ENCODE measurements at regions not wholly inside any gene's neighbourhood (a gene's known extent, or its start where the extent isn't known, plus 50 kb on each side); places are given as distances from the start of the nearest gene placed in this dataset.
"Not testable (repeated sequence)": the region's sequence is repeated elsewhere in the genome, so short reads cannot be mapped to it uniquely, and the experiment has no call there.

DNA sequence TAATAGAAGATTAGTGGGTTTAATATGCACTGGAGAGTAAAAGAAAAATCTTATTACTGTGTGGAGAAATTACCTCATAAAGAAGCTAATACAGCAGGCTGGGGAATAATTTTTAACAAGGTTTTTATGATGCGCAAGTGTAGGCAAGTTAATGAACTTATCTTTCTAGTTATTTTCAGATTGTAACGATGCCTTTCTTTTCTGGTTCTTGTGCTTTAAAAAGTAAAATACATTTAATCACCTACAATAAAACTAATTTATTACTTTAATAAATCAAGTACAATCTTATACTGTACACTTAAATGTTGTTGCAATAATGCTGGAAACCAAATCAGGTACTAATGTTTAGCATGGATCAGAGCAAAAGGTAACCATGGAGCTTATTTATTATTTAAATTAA is 266.6 kb downstream of the ZIC1 start:
- DNase-seq, result no peak

GRCh38 chr3:147680837-147681483 is 271.8 kb downstream of the ZIC1 start:
- DNase-seq, result no peak

DNA sequence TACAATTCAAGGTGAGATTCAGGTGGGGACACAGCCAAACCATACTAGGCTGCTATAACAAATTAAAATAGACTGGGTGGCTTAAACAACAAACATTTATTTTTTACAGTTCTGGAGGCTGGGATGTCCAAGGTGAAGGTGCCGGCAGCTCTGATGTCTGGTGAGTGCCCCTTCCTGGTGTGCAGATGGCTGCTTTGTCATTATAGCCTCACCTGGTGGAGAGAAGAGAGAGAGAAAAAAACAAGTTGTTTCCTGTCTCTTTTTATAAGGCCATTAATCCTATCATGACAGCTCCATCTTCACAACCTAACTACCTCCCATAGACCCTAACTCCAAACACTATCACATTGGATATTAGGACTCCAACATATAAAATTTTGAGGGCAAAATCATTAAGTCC is 279.7 kb downstream of the ZIC1 start:
- DNase-seq, result no peak

DNA sequence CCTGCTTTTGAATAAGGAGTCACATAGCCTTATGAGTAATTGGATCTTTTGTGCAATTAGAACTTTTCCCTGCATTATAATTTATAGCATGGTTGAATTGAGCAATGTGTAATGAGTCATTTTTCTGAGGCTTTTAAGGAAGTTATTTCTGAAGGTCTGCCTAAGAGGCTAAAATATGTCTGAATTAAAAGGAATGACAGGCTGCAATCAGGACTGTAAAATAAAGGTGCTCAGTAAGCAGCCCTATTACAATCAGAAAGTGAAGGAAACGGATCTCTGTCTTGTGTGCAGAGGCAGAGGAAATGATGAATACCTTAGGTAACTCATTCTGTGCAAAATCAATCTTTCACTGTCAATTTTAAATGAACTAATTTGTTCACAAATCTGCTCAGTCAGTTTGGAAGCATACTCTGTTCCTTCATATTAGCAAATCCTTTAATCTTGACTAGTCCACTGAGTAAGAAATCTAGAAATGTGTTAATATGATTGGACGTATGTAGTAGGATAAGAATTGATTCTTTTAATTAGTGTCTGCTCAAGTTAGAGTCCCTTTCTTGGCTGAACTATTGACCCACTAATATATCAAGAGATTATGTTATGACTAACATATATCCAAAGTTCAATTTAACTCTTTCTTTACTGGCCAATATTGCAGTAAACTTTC is 290.1 kb downstream of the ZIC1 start:
- DNase-seq, result no peak

GRCh38 chr3:147701195-147701594 is 292.0 kb downstream of the ZIC1 start:
- no peak for DNase-seq

DNA sequence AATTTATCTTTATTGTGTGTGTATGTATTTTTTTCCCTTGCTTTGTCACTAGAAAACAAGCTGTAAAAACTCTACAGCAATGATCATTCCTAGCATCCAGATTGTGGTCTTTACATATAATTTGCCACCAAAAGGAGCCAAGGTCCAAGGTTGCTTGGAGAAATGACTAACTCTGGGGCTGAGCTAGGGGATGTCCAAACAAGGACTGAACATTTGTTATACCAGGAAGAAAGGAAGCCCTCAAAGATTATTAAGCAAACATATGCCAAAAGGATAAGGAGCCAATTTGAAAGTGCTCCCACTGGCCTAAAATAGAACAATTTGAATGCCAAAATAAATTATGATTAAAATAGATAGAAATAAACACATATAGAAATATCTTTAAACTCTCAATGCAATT is 293.3 kb downstream of the ZIC1 start:
- no peak for DNase-seq

GRCh38 chr3:147705651-147706051 is 296.5 kb downstream of the ZIC1 start:
- DNase-seq, result no peak

GRCh38 chr3:147710753-147711152 is 301.6 kb downstream of the ZIC1 start:
- not testable (repeated sequence) for DNase-seq

- no peak for DNase-seq
Measured at GRCh38 chr3:147712357-147712756, 303.2 kb downstream of the ZIC1 start.

DNA sequence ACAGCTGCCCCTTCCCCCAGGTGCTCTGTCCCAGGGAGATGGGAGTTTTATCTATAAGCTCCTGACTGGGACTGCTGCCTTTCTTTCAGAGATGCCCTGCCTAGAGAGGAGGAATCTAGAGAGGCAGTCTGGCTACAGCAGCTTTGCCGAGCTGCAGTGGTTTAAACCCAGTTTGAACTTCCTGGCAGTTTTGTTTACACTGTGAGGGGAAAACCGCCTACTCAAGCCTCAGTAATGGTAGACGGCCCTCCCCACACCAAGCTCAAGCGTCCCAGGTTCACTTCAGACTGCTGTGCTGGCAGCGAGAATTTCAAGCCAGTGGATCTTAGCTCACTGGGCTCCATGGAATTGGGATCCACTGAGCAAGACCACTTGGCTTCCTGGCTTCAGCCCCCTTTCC is 303.6 kb downstream of the ZIC1 start:
- DNase-seq, result not testable (repeated sequence)

DNA sequence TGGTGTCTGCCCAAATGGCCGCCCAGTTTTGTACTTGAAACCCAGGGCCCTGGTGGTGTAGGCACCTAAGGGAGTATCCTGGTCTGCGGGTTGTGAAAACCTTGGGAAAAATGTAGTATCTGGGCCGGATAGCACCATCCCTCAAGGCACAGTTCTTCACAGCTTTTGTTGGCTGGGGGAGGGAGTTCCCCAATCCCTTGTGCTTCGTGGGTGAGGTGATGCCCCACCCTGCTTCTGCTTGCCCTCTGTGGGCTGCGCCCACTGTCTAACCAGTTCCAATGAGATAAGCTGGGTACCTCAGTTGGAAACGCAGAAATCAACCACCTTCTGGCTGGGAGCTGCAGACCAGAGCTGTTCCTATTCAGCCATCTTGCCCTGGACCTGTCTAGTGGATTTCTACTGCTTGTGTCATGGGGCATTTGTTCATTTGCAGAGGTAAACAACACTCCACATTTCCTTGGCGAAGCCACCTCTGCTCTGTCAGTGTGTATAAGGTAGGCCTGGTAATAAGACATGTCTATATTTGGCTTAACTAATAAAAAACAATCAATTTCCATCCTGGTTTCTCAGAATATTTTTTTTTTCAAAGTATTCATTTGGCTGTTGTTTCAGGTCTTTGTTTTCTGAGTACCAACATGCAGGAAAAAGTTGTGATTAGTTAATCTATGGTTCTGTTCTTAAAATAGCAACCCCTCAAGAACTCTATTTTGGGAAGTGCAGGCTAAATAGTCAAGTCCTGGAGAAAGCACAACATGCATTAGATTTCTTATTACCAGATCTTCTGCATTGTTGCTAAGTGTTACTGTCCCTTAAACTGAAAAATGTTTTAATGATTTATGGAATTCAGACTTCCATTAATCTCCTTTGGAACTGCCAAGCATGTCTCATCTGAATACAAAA is 304.3 kb downstream of the ZIC1 start:
- no peak for DNase-seq

GRCh38 chr3:147729641-147730040 is 320.5 kb downstream of the ZIC1 start:
- no peak for DNase-seq

DNA sequence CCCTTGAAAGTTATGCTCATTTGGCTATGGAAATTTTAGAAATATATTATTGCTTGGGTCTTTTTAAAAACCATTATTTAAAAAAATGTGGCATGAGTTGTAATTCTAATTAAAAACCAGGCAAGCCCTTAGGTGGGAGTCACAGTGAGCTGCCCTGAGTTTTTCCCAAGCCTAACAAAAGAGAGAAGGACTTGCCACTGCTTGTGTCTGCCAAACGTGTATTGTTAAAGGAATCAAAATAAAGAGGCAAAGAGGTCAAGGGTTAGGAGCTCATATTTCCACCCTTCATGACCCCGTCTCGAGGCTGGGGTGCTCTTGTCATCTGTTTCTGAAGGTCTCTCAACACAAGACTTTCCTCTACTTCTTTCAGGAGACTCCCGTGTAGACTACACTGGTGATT is 321.1 kb downstream of the ZIC1 start:
- no peak for DNase-seq

DNA sequence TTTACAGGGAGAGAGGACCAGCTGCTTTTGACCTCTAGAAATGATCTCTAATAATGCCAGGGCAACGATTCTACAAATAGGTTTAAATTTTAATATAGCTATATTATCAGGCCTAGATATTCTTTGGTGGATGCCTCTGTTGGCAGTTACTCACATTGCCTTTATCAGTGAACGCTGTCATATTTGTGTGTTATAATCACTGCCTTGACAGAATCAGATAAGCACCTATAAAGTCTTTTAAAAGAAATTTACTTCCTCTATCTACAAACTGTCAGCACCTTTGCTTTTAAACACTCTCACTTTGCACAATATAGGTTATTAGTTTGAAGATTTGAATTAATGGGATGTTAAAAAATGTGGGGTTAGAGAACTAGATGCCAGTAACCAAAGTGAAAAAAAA is 324.1 kb downstream of the ZIC1 start:
- DNase-seq, result no peak

DNA sequence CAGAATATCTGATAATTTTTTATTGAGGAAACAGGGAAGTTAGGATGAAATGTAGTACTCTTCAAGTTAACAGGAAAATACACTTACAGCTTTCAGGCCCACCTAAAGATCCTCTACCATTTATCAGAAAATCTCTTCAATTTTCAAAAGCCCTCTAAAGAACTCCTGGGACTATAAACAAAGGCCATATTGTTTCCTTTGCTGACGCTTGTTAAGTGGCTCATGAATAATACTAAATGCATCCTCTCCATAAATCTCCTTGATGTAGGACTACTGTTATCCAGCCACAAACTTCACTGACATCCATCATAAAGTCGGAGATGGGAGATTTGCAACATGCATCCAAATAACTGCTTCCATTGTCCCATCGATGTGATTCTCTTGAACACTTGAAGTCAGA is 326.5 kb downstream of the ZIC1 start:
- no peak for DNase-seq

DNA sequence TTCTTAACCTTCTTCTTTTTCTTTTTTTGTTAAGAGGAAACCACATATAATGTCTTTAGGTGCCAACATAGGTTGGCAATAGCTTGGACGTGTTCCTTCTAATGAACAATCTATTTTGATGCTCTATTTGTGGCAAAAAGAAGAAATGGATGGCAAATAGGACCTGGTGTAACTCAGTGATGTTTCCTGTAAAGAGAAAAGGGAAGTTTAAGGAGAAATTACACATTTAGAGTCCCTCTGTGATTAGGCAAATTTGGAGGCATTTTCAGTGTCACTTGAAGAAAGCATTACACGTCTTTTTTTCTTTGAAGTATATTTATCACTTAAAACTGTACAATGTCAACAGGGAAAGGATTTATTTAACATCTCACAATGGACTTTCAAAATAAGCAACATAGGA is 327.1 kb downstream of the ZIC1 start:
- no peak for DNase-seq

DNA sequence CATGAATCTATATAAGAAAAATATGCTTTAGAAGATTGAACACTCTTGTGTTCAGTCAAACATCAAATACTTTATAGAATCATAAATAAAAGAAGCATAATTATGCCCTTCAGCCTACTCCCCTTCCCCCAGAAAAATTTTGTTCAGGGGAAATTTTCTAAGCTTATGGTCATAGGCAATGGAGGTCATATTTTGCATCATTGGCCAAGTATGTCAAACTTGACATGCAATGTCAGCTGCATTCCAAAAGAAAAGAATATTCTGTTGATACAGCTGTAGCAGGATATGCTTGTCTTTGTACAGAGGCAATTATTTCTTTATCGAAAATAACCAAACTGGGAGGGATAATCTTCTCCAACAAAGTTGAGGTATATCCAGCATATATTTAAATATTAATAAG is 328.2 kb downstream of the ZIC1 start:
- no peak for DNase-seq

GRCh38 chr3:147740928-147741327 is 331.8 kb downstream of the ZIC1 start:
- no peak for DNase-seq

DNA sequence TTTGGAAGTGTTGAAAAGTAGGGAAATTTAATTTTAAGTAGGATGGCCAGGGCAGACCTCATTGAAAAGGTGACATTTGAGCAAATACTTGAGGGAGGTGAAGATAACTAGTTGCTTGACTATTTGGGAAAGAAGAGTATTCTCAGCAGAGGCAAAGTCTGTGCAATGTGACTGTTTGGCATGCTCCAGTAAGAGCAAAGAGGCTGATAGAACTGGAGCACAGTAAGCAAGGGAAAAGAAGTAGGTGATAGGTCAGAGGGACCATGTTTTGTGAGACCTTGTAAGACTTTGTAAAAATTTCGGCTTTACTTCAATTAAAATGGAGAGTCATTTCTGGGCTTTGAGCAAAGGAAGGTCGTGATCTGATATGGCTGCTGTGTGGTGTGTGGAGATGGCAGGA is 335.8 kb downstream of the ZIC1 start:
- no peak for DNase-seq

DNA sequence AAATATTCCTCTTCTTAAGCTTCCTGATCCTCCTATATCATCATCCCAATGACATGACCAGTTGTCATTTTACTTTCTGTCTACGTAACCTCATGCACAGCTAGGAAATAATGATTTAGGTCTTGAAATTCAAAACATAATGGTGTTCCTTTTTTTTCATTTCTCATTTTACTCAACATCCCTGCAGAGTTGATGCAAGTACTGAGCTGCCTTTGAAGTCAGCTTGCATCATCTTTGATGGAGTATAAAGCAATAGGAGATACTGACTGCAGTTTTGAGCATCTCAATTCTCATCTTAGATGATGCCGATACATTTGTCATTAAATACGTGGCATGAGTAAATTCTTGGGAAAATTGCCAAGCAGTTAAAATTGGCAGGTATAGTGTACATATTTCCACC is 346.1 kb downstream of the ZIC1 start:
- no peak for DNase-seq

DNA sequence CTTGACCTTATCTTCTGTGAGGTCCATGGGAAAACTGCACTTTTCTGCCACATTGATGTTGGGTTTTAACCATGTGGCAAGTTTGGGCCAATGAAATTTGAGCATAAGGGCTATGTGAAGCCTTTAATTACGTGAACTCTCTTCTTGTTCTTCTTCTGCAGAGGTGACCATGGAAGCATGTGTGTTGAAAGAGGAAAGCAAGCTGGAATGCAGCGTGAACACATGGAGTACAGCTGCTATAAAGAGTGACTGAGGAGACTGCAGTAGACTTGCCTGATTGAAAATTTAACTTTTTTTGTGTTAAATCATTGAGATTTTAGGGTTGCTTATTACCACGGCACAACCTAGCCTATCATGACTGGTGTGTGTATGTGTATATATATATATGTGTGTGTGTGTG is 347.3 kb downstream of the ZIC1 start:
- no peak for DNase-seq

DNA sequence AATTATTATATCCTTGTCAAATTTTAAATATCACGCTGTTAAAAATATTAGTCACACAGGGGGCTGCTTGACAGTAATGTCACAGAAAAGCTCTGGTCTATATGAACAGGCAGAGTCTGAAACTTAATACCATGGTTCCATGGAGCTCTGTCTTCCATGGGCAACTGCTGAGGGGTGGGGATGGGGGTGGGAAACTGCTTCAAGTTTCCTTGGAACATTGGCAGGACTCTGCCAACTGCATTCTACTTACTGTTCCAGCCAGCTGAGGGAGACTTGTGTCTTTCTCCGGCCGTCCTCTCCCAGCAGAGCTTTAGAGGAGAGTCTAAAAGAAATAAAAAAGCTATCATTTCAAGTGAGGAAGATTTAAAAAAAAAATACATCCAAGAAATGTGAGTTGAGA is 348.7 kb downstream of the ZIC1 start:
- no peak for DNase-seq

DNA sequence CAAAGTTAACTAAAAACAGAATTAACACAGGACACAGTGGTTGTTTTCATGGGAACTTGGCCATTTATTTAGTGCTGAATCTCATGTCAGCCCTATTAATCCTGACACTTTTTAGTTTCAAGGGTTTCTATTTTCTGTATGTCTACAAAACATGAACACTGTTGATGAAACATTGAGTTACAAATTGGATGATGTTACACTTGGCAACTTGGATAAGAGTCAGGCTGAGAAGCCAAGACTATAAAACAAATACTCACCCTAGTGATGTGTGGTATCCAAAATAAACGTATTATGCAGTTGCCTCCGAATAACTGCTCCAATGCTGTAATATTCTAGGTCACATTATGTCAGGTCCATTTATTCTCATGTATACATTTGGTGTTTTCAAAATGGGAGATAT is 349.6 kb downstream of the ZIC1 start:
- DNase-seq, result no peak

- no peak for DNase-seq
Measured at GRCh38 chr3:147760085-147760484, 350.9 kb downstream of the ZIC1 start.
